GM12891 (cell line): ENCODE measurements at regions not wholly inside any gene's neighbourhood (a gene's known extent, or its start where the extent isn't known, plus 50 kb on each side); places are given as distances from the start of the nearest gene placed in this dataset.

Source experiments
- PAX5 ChIP-seq: IDR thresholded peaks from 2 replicates; pipeline ENCODE4 v1.6.1; 2011; ENCODE audit warnings: low read length, moderate library complexity, mild to moderate bottlenecking; ENCODE audit not compliant: insufficient read depth, severe bottlenecking
- POLR2A ChIP-seq: IDR thresholded peaks from 2 replicates; pipeline ENCODE4 v1.6.1; 2011; ENCODE audit warnings: low read depth, low read length, control low read depth
- POLR2AphosphoS5 ChIP-seq: IDR thresholded peaks from 2 replicates; pipeline ENCODE4 v1.6.1; 2011; ENCODE audit warnings: low read depth, low read length, control low read depth
- POU2F2 ChIP-seq: IDR thresholded peaks from 2 replicates; pipeline ENCODE4 v1.6.1; 2011; ENCODE audit warnings: low read depth, mild to moderate bottlenecking, control low read depth, low read length, moderate library complexity
- SPI1 ChIP-seq: IDR thresholded peaks from 2 replicates; pipeline ENCODE4 v1.6.1; 2011; ENCODE audit warnings: low read depth, low read length, control low read depth
- TAF1 ChIP-seq: IDR thresholded peaks from 2 replicates; pipeline ENCODE4 v1.6.1; 2011; ENCODE audit warnings: low read depth, low read length, control low read depth

DNA sequence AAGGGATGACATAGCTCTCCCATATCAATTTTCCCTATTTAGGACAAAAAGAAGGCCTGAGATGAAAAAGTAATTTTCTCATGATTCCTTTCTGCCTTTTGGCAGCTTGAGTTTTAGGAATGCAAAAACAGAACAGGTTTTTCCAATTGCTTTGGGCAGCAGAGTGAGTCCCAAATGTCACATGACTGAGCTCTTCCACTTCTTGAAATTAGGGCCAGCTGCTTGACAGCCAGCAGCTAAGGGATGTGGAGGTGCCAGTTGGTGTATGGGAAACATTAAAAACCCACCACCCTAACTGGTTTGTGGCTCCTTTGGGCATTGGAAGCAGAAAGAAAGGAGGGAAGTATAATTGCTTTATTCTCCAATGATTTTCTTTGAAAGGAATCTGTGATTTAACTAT, 133.8 kb upstream of the FAM20A start:
- TF ChIP-seq POLR2A: no peak
- TF ChIP-seq POLR2AphosphoS5: no peak
- no peak for TF ChIP-seq SPI1
- TF ChIP-seq TAF1: no peak
- no peak for TF ChIP-seq PAX5
- TF ChIP-seq POU2F2: no peak
